GM23248 (cell line): ENCODE measurements at regions not wholly inside any gene's neighbourhood (a gene's known extent, or its start where the extent isn't known, plus 50 kb on each side); places are given as distances from the start of the nearest gene placed in this dataset.

Experiments
- DNase-seq: peaks from one replicate; pipeline ENCODE4 v3.0.0-alpha.2; 2015
- H2AFZ ChIP-seq: fragments of 200-600 bp; sonication (generic); 2 replicates; pipeline ENCODE4 v1.6.1; 2016; ENCODE audit warnings: antibody characterized with exemption
- H3F3A ChIP-seq: fragments of 200-600 bp; sonication (generic); 2 replicates; pipeline ENCODE4 v1.6.1; 2016; ENCODE audit warnings: mild to moderate bottlenecking, antibody characterized with exemption, mixed run types; ENCODE audit not compliant: insufficient read depth
- H3K27ac ChIP-seq: fragments of 200-600 bp; sonication (generic); 2 replicates; pipeline ENCODE4 v1.5.1; 2016; ENCODE audit warnings: mild to moderate bottlenecking
- H3K27me3 ChIP-seq: fragments of 200-600 bp; sonication (generic); replicated peaks from 2 replicates; pipeline ENCODE4 v1.6.1; 2016; ENCODE audit warnings: mild to moderate bottlenecking; ENCODE audit not compliant: insufficient read depth
- H3K36me3 ChIP-seq: fragments of 200-600 bp; sonication (generic); 2 replicates; pipeline ENCODE4 v1.6.1; 2016; ENCODE audit warnings: low read depth, mild to moderate bottlenecking
- H3K4me1 ChIP-seq: fragments of 200-600 bp; sonication (generic); 2 replicates; pipeline ENCODE4 v1.6.1; 2016; ENCODE audit warnings: mild to moderate bottlenecking; ENCODE audit not compliant: insufficient read depth
- H3K4me2 ChIP-seq: fragments of 200-600 bp; sonication (generic); one replicate; pipeline ENCODE4 v1.6.1; 2016; ENCODE audit warnings: mild to moderate bottlenecking; ENCODE audit not compliant: unreplicated experiment
- H3K4me3 ChIP-seq: fragments of 200-600 bp; sonication (generic); 2 replicates; pipeline ENCODE4 v1.5.1; 2016; ENCODE audit warnings: mild to moderate bottlenecking
- H3K79me2 ChIP-seq: fragments of 200-600 bp; sonication (generic); 2 replicates; pipeline ENCODE4 v1.6.1; 2016; ENCODE audit warnings: mild to moderate bottlenecking; ENCODE audit not compliant: insufficient read depth
- H3K9ac ChIP-seq: fragments of 200-600 bp; sonication (generic); 2 replicates; pipeline ENCODE4 v1.6.1; 2016; ENCODE audit warnings: mild to moderate bottlenecking
- H3K9me2 ChIP-seq: fragments of 200-600 bp; sonication (generic); 2 replicates; pipeline ENCODE4 v1.6.1; 2016; ENCODE audit warnings: mixed run types, mild to moderate bottlenecking, moderate library complexity; ENCODE audit not compliant: insufficient read depth
- H3K9me3 ChIP-seq: fragments of 200-600 bp; sonication (generic); one replicate; pipeline ENCODE4 v1.6.1; 2017; ENCODE audit warnings: low read depth
- H4K20me1 ChIP-seq: fragments of 200-600 bp; sonication (generic); 2 replicates; pipeline ENCODE4 v1.6.0; 2016; ENCODE audit not compliant: insufficient read depth
- EZH2 ChIP-seq: fragments of 200-600 bp; sonication (generic); IDR thresholded peaks from 2 replicates; pipeline ENCODE4 v1.6.1; 2018; ENCODE audit warnings: antibody characterized with exemption, mild to moderate bottlenecking; ENCODE audit not compliant: insufficient read depth, poor library complexity, severe bottlenecking
- EZH2phosphoT487 ChIP-seq: fragments of 200-600 bp; sonication (generic); IDR thresholded peaks from 2 replicates; pipeline ENCODE4 v1.6.1; 2018; ENCODE audit warnings: antibody characterized with exemption, moderate library complexity, mild to moderate bottlenecking, low read depth; ENCODE audit not compliant: insufficient read depth
- WGBS, 2 experiments: methylation state at CpG; one replicate each; pipeline ENCODE4 v1.1.6; 2015 to 2017; ENCODE audit warnings: low lambda C conversion rate in 2 of 2, low coverage in 1 of 2; ENCODE audit errors: missing lambda C conversion rate in 2 of 2; 5-methylcytosine and 5-hydroxymethylcytosine counted together
- in situ Hi-C: fragments of 300-500 bp; cut with MboI; formaldehyde crosslinking; loops from 2 replicates; pipeline ENCODE4 v1.15.0; 2020

GRCh38 chr3:102177075-102177755 is 257.6 kb upstream of the ZPLD1 start:
- Histone ChIP-seq H4K20me1 (no peaks in the 10 kb centered on the region), H3K4me3 (no peak overlapping the region), H3K79me2 (no peaks in the 10 kb centered on the region), H3K27ac (no peak overlapping the region), H3K4me2 (no peak overlapping the region), H2AFZ (no peak overlapping the region), H3K4me1 (peaks cover 46% of the 10 kb centered on the region), H3K9me3 (no peaks in the 10 kb centered on the region), H3K36me3 (no peaks in the 10 kb centered on the region), H3K9ac (no peak overlapping the region), H3K9me2 (no peaks in the 10 kb centered on the region; the same call in 1 of the 2 replicates), H3F3A (peaks cover 35% of the 10 kb centered on the region), H3K27me3 (no peaks in the 10 kb centered on the region)
- 84 to 86% methylated on average over 11 of the region's 11 CpGs for WGBS, 2 experiments
- no peak for DNase-seq
- in situ Hi-C loops, result no loop called here
- no peak for TF ChIP-seq EZH2
- TF ChIP-seq EZH2phosphoT487, result no peak

- H3K4me3 ChIP-seq, result 0 out of 2 replicates have a peak overlapping the region, but pooled peaks have one; percentile 17
- no peaks in the 10 kb centered on the region for H3K79me2 ChIP-seq
- H3K4me2 ChIP-seq, result peak overlapping the region; percentile 63
- no peaks in the 10 kb centered on the region; the same call in 1 of the 2 replicates for H3K9me2 ChIP-seq
- in situ Hi-C loops, result no loop called here
- H4K20me1 ChIP-seq, result no peaks in the 10 kb centered on the region
- no peaks in the 10 kb centered on the region for H3K36me3 ChIP-seq
- H3K9me3 ChIP-seq, result no peaks in the 10 kb centered on the region
- peak overlapping the region; percentile 79 for H3K27ac ChIP-seq
- H3F3A ChIP-seq, result peaks cover 40% of the 10 kb centered on the region
- H3K9ac ChIP-seq, result peak overlapping the region; percentile 29; the same call in 1 of the 2 replicates
- no peaks in the 10 kb centered on the region for H3K27me3 ChIP-seq
- peak overlapping the region; percentile 81 for H2AFZ ChIP-seq
- TF ChIP-seq EZH2phosphoT487 (no peak), EZH2 (no peak)
- H3K4me1 ChIP-seq, result peaks cover 51% of the 10 kb centered on the region
- peak; percentile 6 for DNase-seq
These were observed 256.0 kb upstream of the ZPLD1 start for GRCh38 chr3:102178817-102179216.

- no peaks in the 10 kb centered on the region for H4K20me1 ChIP-seq
- peak overlapping the region; percentile 59 for H3K4me3 ChIP-seq
- DNase-seq, result peak; percentile 46
- H3K9me2 ChIP-seq, result no peaks in the 10 kb centered on the region; the same call in 1 of the 2 replicates
- H3K79me2 ChIP-seq, result no peaks in the 10 kb centered on the region
- peaks cover 40% of the 10 kb centered on the region for H3F3A ChIP-seq
- H3K27me3 ChIP-seq, result no peaks in the 10 kb centered on the region
- H3K9ac ChIP-seq, result peak overlapping the region; percentile 47
- no peaks in the 10 kb centered on the region for H3K36me3 ChIP-seq
- H2AFZ ChIP-seq, result peak overlapping the region; percentile 81
- H3K4me2 ChIP-seq, result peak overlapping the region; percentile 63
- H3K4me1 ChIP-seq, result peaks cover 47% of the 10 kb centered on the region
- 31 to 40% methylated on average over 6 of the region's 6 CpGs for WGBS, 2 experiments
- no peaks in the 10 kb centered on the region for H3K9me3 ChIP-seq
- peak overlapping the region; percentile 79 for H3K27ac ChIP-seq
- no peak for TF ChIP-seq EZH2
- TF ChIP-seq EZH2phosphoT487, result no peak
- in situ Hi-C loops, result no loop called here
These were observed 255.3 kb upstream of the ZPLD1 start for GRCh38 chr3:102179326-102180177.

- H3K79me2 ChIP-seq, result no peaks in the 10 kb centered on the region
- peaks cover 44% of the 10 kb centered on the region for H3K4me1 ChIP-seq
- H3K4me3 ChIP-seq, result peak overlapping the region; percentile 59
- H3K27me3 ChIP-seq, result no peaks in the 10 kb centered on the region
- H3K9me2 ChIP-seq, result no peaks in the 10 kb centered on the region; the same call in 1 of the 2 replicates
- whole genome bisulfite sequencing, 2 experiments, result 0 to 1% methylated on average over 7 of the region's 7 CpGs
- H2AFZ ChIP-seq, result peak overlapping the region; percentile 58
- peak overlapping the region; percentile 53 for H3K9ac ChIP-seq
- in situ Hi-C loops, result no loop called here
- peaks cover 40% of the 10 kb centered on the region for H3F3A ChIP-seq
- no peaks in the 10 kb centered on the region for H3K36me3 ChIP-seq
- no peaks in the 10 kb centered on the region for H4K20me1 ChIP-seq
- peak overlapping the region; percentile 63 for H3K4me2 ChIP-seq
- no peaks in the 10 kb centered on the region for H3K9me3 ChIP-seq
- TF ChIP-seq EZH2 (no peak), EZH2phosphoT487 (no peak)
- H3K27ac ChIP-seq, result peak overlapping the region; percentile 79
- DNase-seq, result peak; percentile 91
These were observed 254.4 kb upstream of the ZPLD1 start for GRCh38 chr3:102180280-102180931.
